Tibial artery (tissue), 4 donors: ENCODE measurements at regions not wholly inside any gene's neighbourhood (a gene's known extent, or its start where the extent isn't known, plus 50 kb on each side); places are given as distances from the start of the nearest gene placed in this dataset.

Experiments used
- DNase-seq, 2 donors: peaks; one replicate each; pipeline ENCODE4 v3.0.0-alpha.2; 2019
- H3K27ac ChIP-seq, 2 donors: fragments of 200-600 bp; sonication (generic) in 1 of 2; 1 replicate in 1 of 2; 2 replicates in 1 of 2; pipeline ENCODE4 v1.5.1; 2018 to 2019; ENCODE audit warnings: mild to moderate bottlenecking in 1 of 2
- H3K27me3 ChIP-seq, 2 donors: fragments of 200-600 bp; sonication (generic) in 1 of 2; one replicate each; pipeline versions ENCODE4 v1.5.1 to v1.6.0; 2016 to 2019
- H3K36me3 ChIP-seq, 3 donors: fragments of 200-600 bp; sonication (generic) in 2 of 3; one replicate each; pipeline ENCODE4 v1.5.1; 2016 to 2019; ENCODE audit warnings: mild to moderate bottlenecking in 2 of 3
- H3K4me1 ChIP-seq, 4 donors: fragments of 200-600 bp; sonication (generic) in 2 of 4; 1 replicate in 3 of 4; 2 replicates in 1 of 4; pipeline ENCODE4 v1.5.1; 2016 to 2019
- H3K4me3 ChIP-seq, 2 donors: fragments of 200-600 bp; sonication (generic) in 1 of 2; 1 replicate in 1 of 2; 2 replicates in 1 of 2; pipeline ENCODE4 v1.5.1; 2018 to 2019; ENCODE audit warnings: mild to moderate bottlenecking in 2 of 2
- H3K9me3 ChIP-seq, 3 donors: fragments of 200-600 bp; sonication (generic) in 1 of 3; one replicate each; pipeline ENCODE4 v1.5.1; 2016 to 2019
- intact Hi-C: fragments of 100-400 bp; cut with DNase I; formaldehyde crosslinking; loops from one replicate; pipeline ENCODE4 v1.15.0; 2023; ENCODE audit warnings: low total_unique reads
- TF ChIP-seq, protein P1 (sequence below), 2 experiments: fragments of 200-600 bp in 1 of 2; fragments of 450-650 bp in 1 of 2; IDR thresholded peaks; one replicate each; pipeline ENCODE4 v1.5.1; 2017 to 2019; ENCODE audit warnings: antibody characterized with exemption in 2 of 2, mild to moderate bottlenecking in 1 of 2, moderate library complexity in 1 of 2

DNA sequence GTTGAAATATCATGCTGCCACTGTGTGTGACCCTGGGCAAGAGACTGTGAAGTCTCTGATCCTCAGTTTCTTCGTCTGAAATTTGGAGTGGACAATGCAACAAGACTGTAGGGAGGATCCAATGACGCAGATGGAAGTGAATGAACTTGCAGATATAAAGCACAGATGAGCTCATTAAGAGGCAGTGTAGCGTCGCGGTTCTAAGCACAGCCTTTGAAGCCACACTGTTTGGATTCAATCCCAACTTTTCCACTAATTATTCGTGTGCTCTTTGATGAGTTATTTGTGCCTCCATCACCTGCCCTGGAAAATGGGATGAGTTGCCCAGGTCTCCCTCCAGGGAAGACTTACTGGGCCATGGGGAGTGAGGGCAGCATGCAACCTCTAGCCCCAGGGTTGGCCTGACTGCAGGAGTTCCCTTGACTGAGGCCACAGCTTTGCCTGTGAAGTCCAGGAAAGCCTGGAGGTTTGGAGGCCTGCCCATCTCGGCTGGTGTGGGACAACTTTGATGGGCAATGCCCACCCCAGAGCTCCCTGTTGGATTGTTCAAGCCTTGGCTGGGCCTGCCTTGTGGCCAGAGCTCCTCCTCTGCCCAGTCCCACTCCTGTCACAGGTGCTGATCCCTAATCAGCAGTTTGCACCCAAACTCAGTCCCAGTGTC is 266.0 kb upstream of the B3GAT1 start:
- no peak for DNase-seq
- intact Hi-C loops: no loop called here

DNA sequence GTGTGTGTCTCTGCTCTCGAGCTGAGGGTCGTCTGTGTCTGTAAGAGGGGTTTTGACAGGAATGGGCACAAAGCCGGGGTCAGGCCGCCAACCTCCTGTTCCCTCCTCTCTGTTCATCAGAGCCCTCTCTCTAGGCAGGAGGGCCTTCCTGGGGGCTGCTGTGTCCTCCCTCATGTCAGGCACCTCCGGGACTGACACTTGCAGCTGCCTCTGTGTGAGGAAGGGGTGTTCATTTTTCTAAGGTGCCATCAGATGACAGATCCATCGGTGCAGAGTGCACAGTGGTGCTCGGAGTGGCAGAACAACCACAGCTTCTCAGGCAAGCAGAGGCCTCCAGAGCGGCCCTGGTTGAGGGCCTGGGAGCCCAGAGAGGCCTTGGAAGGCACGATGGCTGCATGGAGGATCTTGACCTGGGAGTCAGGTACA is 265.4 kb upstream of the B3GAT1 start:
- intact Hi-C loops: no loop called here
- Histone ChIP-seq H3K36me3 (no peaks in the 10 kb centered on the region), H3K27me3 (peaks cover 0 to under 1% of the 10 kb centered on the region in 2 donors), H3K4me3 (no peak overlapping the region), H3K4me1 (no peaks in the 10 kb centered on the region), H3K27ac (no peak overlapping the region), H3K9me3 (no peaks in the 10 kb centered on the region)
- DNase-seq: no peak
- TF ChIP-seq, protein P1, sequence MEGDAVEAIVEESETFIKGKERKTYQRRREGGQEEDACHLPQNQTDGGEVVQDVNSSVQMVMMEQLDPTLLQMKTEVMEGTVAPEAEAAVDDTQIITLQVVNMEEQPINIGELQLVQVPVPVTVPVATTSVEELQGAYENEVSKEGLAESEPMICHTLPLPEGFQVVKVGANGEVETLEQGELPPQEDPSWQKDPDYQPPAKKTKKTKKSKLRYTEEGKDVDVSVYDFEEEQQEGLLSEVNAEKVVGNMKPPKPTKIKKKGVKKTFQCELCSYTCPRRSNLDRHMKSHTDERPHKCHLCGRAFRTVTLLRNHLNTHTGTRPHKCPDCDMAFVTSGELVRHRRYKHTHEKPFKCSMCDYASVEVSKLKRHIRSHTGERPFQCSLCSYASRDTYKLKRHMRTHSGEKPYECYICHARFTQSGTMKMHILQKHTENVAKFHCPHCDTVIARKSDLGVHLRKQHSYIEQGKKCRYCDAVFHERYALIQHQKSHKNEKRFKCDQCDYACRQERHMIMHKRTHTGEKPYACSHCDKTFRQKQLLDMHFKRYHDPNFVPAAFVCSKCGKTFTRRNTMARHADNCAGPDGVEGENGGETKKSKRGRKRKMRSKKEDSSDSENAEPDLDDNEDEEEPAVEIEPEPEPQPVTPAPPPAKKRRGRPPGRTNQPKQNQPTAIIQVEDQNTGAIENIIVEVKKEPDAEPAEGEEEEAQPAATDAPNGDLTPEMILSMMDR (IDR thresholded peaks at IDR 0.05): no peak

More for the DNA sequence above, 266.0 kb upstream of the B3GAT1 start:
- TF ChIP-seq, protein P1 (IDR thresholded peaks at IDR 0.05): no peak
- H3K27me3 ChIP-seq: peaks cover 0 to 5% of the 10 kb centered on the region in 2 donors
- no peaks in the 10 kb centered on the region for H3K9me3 ChIP-seq
- H3K27ac ChIP-seq: no peak overlapping the region
- H3K36me3 ChIP-seq: no peaks in the 10 kb centered on the region
- no peaks in the 10 kb centered on the region for H3K4me1 ChIP-seq
- no peak overlapping the region for H3K4me3 ChIP-seq

GRCh38 chr11:134676516-134677287 is 264.7 kb upstream of the B3GAT1 start:
- no peak overlapping the region for H3K4me3 ChIP-seq
- H3K4me1 ChIP-seq: no peaks in the 10 kb centered on the region
- no peak for DNase-seq
- TF ChIP-seq, protein P1 (IDR thresholded peaks at IDR 0.05): no peak
- H3K27ac ChIP-seq: no peak overlapping the region
- H3K27me3 ChIP-seq: peaks cover 0 to 2% of the 10 kb centered on the region in 2 donors
- intact Hi-C loops: no loop called here
- no peaks in the 10 kb centered on the region for H3K36me3 ChIP-seq
- H3K9me3 ChIP-seq: no peaks in the 10 kb centered on the region

DNA sequence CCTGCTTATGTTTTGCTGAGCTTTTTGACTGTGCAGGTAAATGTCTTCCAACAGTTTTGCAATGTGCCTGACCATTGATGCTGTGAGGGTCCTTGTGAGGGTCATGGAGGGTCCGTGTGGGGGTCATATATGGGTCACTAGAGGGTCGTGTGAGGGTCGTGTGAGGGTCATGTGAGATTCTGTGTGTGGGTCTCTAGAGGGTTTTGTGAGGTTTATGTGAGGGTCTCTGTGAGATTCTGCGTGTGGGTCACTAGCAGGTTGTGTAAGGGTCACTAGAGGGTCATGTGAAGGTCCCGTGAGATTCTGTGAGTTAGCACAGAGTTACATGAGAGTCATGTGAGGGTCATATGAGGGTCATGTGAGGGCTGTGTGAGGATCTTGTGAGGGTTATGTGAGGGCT is 263.9 kb upstream of the B3GAT1 start:
- Histone ChIP-seq H3K27me3 (peaks cover 0 to 2% of the 10 kb centered on the region in 2 donors), H3K4me1 (no peaks in the 10 kb centered on the region), H3K9me3 (no peaks in the 10 kb centered on the region), H3K27ac (no peak overlapping the region), H3K36me3 (no peaks in the 10 kb centered on the region), H3K4me3 (no peak overlapping the region)
- TF ChIP-seq, protein P1 (IDR thresholded peaks at IDR 0.05): no peak
- intact Hi-C loops: no loop called here
- DNase-seq: no peak

GRCh38 chr11:134674974-134675373 is 262.9 kb upstream of the B3GAT1 start:
- TF ChIP-seq, protein P1 (IDR thresholded peaks at IDR 0.05): no peak
- no peak for DNase-seq
- intact Hi-C loops: no loop called here
- Histone ChIP-seq H3K27ac (no peak overlapping the region), H3K36me3 (no peaks in the 10 kb centered on the region), H3K27me3 (peaks cover 0 to 9% of the 10 kb centered on the region in 2 donors), H3K4me3 (no peak overlapping the region), H3K4me1 (no peaks in the 10 kb centered on the region), H3K9me3 (no peaks in the 10 kb centered on the region)
